ENCODE measurements at regions not wholly inside any gene's neighbourhood (a gene's known extent, or its start where the extent isn't known, plus 50 kb on each side); places are given as distances from the start of the nearest gene placed in this dataset.

DNA sequence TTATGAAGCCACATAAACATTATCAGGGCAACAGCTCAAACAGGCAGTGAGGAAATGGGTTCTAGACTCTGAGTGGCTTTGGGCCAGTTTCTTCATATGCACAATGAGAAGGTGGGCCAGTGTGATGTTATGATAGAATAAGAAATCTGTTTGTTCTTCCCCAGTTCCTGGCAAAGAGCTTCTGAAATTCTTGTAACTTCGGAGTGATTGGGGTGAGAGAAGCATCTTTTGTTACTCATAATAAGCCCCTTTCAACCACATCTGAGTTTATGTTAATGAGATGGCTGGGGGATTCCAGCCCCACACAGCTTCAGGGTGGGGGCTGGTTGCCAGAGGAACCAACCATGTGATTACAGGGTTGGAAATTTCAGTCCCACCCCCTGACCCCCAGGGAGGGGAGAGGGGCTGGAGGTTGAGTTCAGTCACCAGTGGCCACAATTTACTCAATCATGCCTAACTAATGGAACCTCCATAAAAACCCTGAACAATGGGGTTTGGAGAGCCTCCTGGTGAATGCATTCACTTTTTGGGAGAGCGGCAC lies 57.0 kb upstream of the FRMD4B start (continued):
- no peak for TF ChIP-seq ZBTB11 (CRISPR knock-in tag; IDR thresholded peaks at IDR 0.05)
- TF ChIP-seq SMAD1 (IDR thresholded peaks at IDR 0.05; ENCODE audit: low read depth, partially characterized antibody) = no peak
- no peak for TF ChIP-seq ATF3 (IDR thresholded peaks at IDR 0.05; ENCODE audit: borderline replicate concordance, extremely low read depth, low read depth, low read length)
- no peak for TF ChIP-seq POLR2AphosphoS2 (IDR thresholded peaks at IDR 0.05; ENCODE audit: low read depth, low read length)
- no peak for TF ChIP-seq KLF5 (IDR thresholded peaks at IDR 0.05; ENCODE audit: partially characterized antibody)
- no peak for TF ChIP-seq CHD1 (IDR thresholded peaks at IDR 0.05; ENCODE audit: low read depth, low read length)
- TF ChIP-seq FOXK2 (IDR thresholded peaks at IDR 0.05) = no peak
- TF ChIP-seq, protein P1, sequence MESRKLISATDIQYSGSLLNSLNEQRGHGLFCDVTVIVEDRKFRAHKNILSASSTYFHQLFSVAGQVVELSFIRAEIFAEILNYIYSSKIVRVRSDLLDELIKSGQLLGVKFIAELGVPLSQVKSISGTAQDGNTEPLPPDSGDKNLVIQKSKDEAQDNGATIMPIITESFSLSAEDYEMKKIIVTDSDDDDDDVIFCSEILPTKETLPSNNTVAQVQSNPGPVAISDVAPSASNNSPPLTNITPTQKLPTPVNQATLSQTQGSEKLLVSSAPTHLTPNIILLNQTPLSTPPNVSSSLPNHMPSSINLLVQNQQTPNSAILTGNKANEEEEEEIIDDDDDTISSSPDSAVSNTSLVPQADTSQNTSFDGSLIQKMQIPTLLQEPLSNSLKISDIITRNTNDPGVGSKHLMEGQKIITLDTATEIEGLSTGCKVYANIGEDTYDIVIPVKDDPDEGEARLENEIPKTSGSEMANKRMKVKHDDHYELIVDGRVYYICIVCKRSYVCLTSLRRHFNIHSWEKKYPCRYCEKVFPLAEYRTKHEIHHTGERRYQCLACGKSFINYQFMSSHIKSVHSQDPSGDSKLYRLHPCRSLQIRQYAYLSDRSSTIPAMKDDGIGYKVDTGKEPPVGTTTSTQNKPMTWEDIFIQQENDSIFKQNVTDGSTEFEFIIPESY (IDR thresholded peaks at IDR 0.05) = no peak
- peak; percentile 17; the same call in 1 of the 2 replicates for TF ChIP-seq RAD51 (IDR thresholded peaks at IDR 0.05)
- no peak for TF ChIP-seq EZH2 (IDR thresholded peaks at IDR 0.05; ENCODE audit: borderline replicate concordance, control insufficient read depth, low read depth, low read length)
- TF ChIP-seq, protein P2, sequence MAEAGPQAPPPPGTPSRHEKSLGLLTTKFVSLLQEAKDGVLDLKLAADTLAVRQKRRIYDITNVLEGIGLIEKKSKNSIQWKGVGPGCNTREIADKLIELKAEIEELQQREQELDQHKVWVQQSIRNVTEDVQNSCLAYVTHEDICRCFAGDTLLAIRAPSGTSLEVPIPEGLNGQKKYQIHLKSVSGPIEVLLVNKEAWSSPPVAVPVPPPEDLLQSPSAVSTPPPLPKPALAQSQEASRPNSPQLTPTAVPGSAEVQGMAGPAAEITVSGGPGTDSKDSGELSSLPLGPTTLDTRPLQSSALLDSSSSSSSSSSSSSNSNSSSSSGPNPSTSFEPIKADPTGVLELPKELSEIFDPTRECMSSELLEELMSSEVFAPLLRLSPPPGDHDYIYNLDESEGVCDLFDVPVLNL (IDR thresholded peaks at IDR 0.05; ENCODE audit: low read depth, low read length) = no peak
- no peak for TF ChIP-seq TARDBP (IDR thresholded peaks at IDR 0.05; ENCODE audit: borderline replicate concordance)
- TF ChIP-seq ZNF217 (IDR thresholded peaks at IDR 0.05) = no peak
- no peak for TF ChIP-seq GABPA (IDR thresholded peaks at IDR 0.05; ENCODE audit: low read depth)
- peak; percentile 61; the same call in 1 of the 3 replicates for TF ChIP-seq POU2F2 (IDR thresholded peaks at IDR 0.05; ENCODE audit: borderline replicate concordance, low read depth, low read length)
- peak; percentile 48; the same call in 1 of the 2 replicates for TF ChIP-seq BMI1 (IDR thresholded peaks at IDR 0.05; ENCODE audit: borderline replicate concordance)
- no peak for TF ChIP-seq STAT3 (IDR thresholded peaks at IDR 0.05; ENCODE audit: low read depth, low read length)
- TF ChIP-seq JUNB (IDR thresholded peaks at IDR 0.05) = peak; percentile 49; the same call in 1 of the 2 replicates
- TF ChIP-seq RUNX3 (IDR thresholded peaks at IDR 0.05; ENCODE audit: low read length) = peak; percentile 86
- TF ChIP-seq EGR1 (IDR thresholded peaks at IDR 0.05; ENCODE audit: borderline replicate concordance in 1 of 2, low read depth in 2 of 2, low read length in 2 of 2) = no peak
- TF ChIP-seq ZSCAN29 (IDR thresholded peaks at IDR 0.05) = no peak
- TF ChIP-seq BRCA1 (IDR thresholded peaks at IDR 0.05; ENCODE audit: low read depth, low read length) = no peak
- TF ChIP-seq SIX5 (IDR thresholded peaks at IDR 0.05; ENCODE audit: low read depth, low read length, severe bottlenecking) = no peak
